Lower leg skin (tissue), 3 donors: ENCODE measurements at regions not wholly inside any gene's neighbourhood (a gene's known extent, or its start where the extent isn't known, plus 50 kb on each side); places are given as distances from the start of the nearest gene placed in this dataset.

Experiments used
- CTCF ChIP-seq, 3 donors: fragments of 450-650 bp; IDR thresholded peaks; one replicate each; pipeline ENCODE4 v1.5.1; 2016; ENCODE audit warnings: antibody characterized with exemption in 3 of 3, mild to moderate bottlenecking in 3 of 3, moderate library complexity in 2 of 3
- POLR2A ChIP-seq, 2 donors: fragments of 450-650 bp; IDR thresholded peaks; one replicate each; pipeline ENCODE4 v1.6.1; 2016 to 2017; ENCODE audit warnings: antibody characterized with exemption in 2 of 2, mild to moderate bottlenecking in 1 of 2, moderate library complexity in 1 of 2

- TF ChIP-seq CTCF (IDR thresholded peaks at IDR 0.05) = no peak
- no peak for TF ChIP-seq POLR2A (IDR thresholded peaks at IDR 0.05)
Observed at GRCh38 chr1:221085701-221086375, 206.6 kb downstream of the HLX start.
